Neuronal stem cell (in vitro differentiated cells): ENCODE measurements at regions not wholly inside any gene's neighbourhood (a gene's known extent, or its start where the extent isn't known, plus 50 kb on each side); places are given as distances from the start of the nearest gene placed in this dataset.

Experiments
- DNase-seq: peaks from one replicate; pipeline ENCODE4 v3.0.0-alpha.2; 2013; ENCODE audit warnings: low spot score
- H2AFZ ChIP-seq: one replicate; pipeline ENCODE4 v1.6.1; 2013; ENCODE audit warnings: mild to moderate bottlenecking, low read length, inconsistent platforms
- H2AK5ac ChIP-seq: 2 replicates; pipeline ENCODE4 v1.6.1; 2013; ENCODE audit warnings: low read depth, mild to moderate bottlenecking, inconsistent platforms, low read length, moderate library complexity, mixed read lengths
- H2BK120ac ChIP-seq: 2 replicates; pipeline ENCODE4 v1.6.1; 2013; ENCODE audit warnings: low read depth, mild to moderate bottlenecking, inconsistent platforms, low read length, moderate library complexity, mixed read lengths
- H2BK12ac ChIP-seq: one replicate; pipeline ENCODE4 v1.6.1; 2013; ENCODE audit warnings: low read length, inconsistent platforms
- H2BK15ac ChIP-seq: 2 replicates; pipeline ENCODE4 v1.6.1; 2013; ENCODE audit warnings: mild to moderate bottlenecking, low read length, inconsistent platforms, mixed read lengths
- H2BK5ac ChIP-seq: one replicate; pipeline ENCODE4 v1.6.1; 2013; ENCODE audit warnings: inconsistent platforms, mild to moderate bottlenecking, low read length, moderate library complexity
- H3K14ac ChIP-seq: one replicate; pipeline ENCODE4 v1.6.1; 2013; ENCODE audit warnings: low read length, inconsistent platforms
- H3K18ac ChIP-seq: 2 replicates; pipeline ENCODE4 v1.6.1; 2013; ENCODE audit warnings: low read length, inconsistent platforms
- H3K23ac ChIP-seq: 2 replicates; pipeline ENCODE4 v1.6.1; 2013; ENCODE audit warnings: low read depth, mild to moderate bottlenecking, mixed read lengths, low read length, inconsistent platforms; ENCODE audit not compliant: poor library complexity
- H3K27ac ChIP-seq: replicated peaks from 3 replicates; pipeline ENCODE4 v1.5.1; 2013; ENCODE audit warnings: low read length, inconsistent platforms
- H3K27me3 ChIP-seq, 3 experiments: 2 replicates each; pipeline ENCODE4 v1.6.1; 2013; ENCODE audit warnings: low read length in 3 of 3, mild to moderate bottlenecking in 2 of 3, inconsistent platforms in 1 of 3, low read depth in 1 of 3, mixed read lengths in 1 of 3, moderate library complexity in 1 of 3; ENCODE audit not compliant: control insufficient read depth in 3 of 3, insufficient read depth in 3 of 3
- H3K36me3 ChIP-seq, 2 donors: replicated peaks in 1 of 2; 2 replicates each; pipeline ENCODE4 v1.6.1; 2013; ENCODE audit warnings: low read length in 2 of 2; ENCODE audit not compliant: control insufficient read depth in 2 of 2, insufficient read depth in 2 of 2
- H3K4ac ChIP-seq: 2 replicates; pipeline ENCODE4 v1.6.1; 2013; ENCODE audit warnings: inconsistent platforms, mild to moderate bottlenecking, low read length, moderate library complexity
- H3K4me1 ChIP-seq, 2 donors: 1 replicate in 1 of 2; 2 replicates in 1 of 2; pipeline ENCODE4 v1.6.1; 2013; ENCODE audit warnings: low read length in 2 of 2, low read depth in 1 of 2; ENCODE audit not compliant: control insufficient read depth in 2 of 2, insufficient read depth in 1 of 2
- H3K4me2 ChIP-seq: one replicate; pipeline ENCODE4 v1.6.1; 2013; ENCODE audit warnings: mild to moderate bottlenecking, low read length, inconsistent platforms; ENCODE audit not compliant: insufficient read depth, poor library complexity, severe bottlenecking
- H3K4me3 ChIP-seq, 2 donors: 2 replicates each; pipeline ENCODE4 v1.5.1; 2013; ENCODE audit warnings: low read length in 2 of 2, mild to moderate bottlenecking in 2 of 2, inconsistent platforms in 1 of 2, moderate library complexity in 1 of 2
- H3K79me1 ChIP-seq: one replicate; pipeline ENCODE4 v1.6.1; 2013; ENCODE audit warnings: low read depth, mild to moderate bottlenecking, inconsistent platforms, low read length, moderate library complexity
- H3K9ac ChIP-seq: one replicate; pipeline ENCODE4 v1.6.1; 2013; ENCODE audit warnings: mild to moderate bottlenecking, low read depth, low read length, inconsistent platforms; ENCODE audit not compliant: poor library complexity
- H3K9me3 ChIP-seq, 2 donors: replicated peaks in 1 of 2; 2 replicates each; pipeline versions ENCODE3 to v1.6.1; 2013; ENCODE audit warnings: low read length in 2 of 2, mild to moderate bottlenecking in 2 of 2, inconsistent platforms in 1 of 2, low read depth in 1 of 2, mixed read lengths in 1 of 2, moderate library complexity in 1 of 2; ENCODE audit not compliant: control insufficient read depth in 2 of 2, insufficient read depth in 1 of 2
- H4K8ac ChIP-seq: one replicate; pipeline ENCODE4 v1.6.1; 2013; ENCODE audit warnings: low read depth, mild to moderate bottlenecking, inconsistent platforms, low read length, moderate library complexity
- H4K91ac ChIP-seq: one replicate; pipeline ENCODE4 v1.6.1; 2013; ENCODE audit warnings: low read length, low read depth, mild to moderate bottlenecking, inconsistent platforms; ENCODE audit not compliant: poor library complexity
- WGBS, 2 donors: extraction: QIAGEN DNeasy Blood & Tissue Kit; methylation state at CpG; one replicate each; pipeline ENCODE4 v1.1.7; 2013; ENCODE audit warnings: missing lambda C conversion rate in 2 of 2, mixed read lengths in 1 of 2; ENCODE audit not compliant: insufficient read length in 2 of 2, insufficient replicate concordance in 1 of 2; ENCODE audit errors: extremely low coverage in 2 of 2; 5-methylcytosine and 5-hydroxymethylcytosine counted together

DNA sequence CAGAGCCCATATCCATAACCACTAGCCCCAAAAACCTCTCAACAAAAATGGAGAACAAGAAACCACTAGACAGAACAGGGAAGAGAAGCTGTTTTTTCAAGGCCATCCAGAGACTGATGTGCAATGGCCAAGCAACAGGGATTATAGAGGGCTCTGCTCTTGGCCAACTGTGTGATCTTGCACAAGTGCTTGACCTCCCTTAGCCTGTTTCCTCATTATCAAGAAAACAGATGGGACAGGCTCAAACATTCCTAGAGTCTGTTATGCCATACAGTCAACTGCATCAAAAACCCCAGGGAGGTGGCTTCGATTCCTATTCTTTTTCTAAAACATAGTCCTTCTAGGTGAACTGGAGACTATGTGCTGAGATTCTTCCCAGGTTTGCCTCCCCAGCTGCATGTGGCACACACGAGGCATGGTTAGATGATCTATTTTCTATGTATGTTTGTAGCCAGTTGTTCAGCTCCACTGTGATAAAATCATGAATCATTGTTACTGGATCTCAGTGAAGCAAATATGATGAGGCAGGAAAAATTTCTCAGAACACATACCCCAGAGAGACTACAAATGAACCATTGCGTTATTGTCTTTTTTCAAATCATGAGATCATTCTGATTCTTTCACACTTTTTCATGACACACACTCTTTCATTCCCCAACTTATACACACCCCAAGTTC is 132.9 kb upstream of the TGFBR2 start:
- no peak overlapping the region for H4K8ac ChIP-seq
- H3K36me3 ChIP-seq: no peaks in the 10 kb centered on the region
- H3K27me3 ChIP-seq: no peaks in the 10 kb centered on the region
- peaks cover 0 to 7% of the 10 kb centered on the region in 2 donors for H3K9me3 ChIP-seq
- H3K27ac ChIP-seq: no peak overlapping the region
- no peak overlapping the region for H2BK15ac ChIP-seq
- H3K4me2 ChIP-seq: no peak overlapping the region
- H3K14ac ChIP-seq: no peak overlapping the region
- no peak overlapping the region for H2BK12ac ChIP-seq
- no peak overlapping the region for H2BK5ac ChIP-seq
- WGBS, 2 donors: no CpG with 5 or more reads among the region's 3 CpGs
- no peak overlapping the region for H3K9ac ChIP-seq
- H3K79me1 ChIP-seq: no peaks in the 10 kb centered on the region
- no peak for DNase-seq
- H2AFZ ChIP-seq: no peak overlapping the region
- H3K4ac ChIP-seq: no peak overlapping the region
- H4K91ac ChIP-seq: no peak overlapping the region
- no peak overlapping the region for H2BK120ac ChIP-seq
- H3K23ac ChIP-seq: no peak overlapping the region
- no peak overlapping the region for H3K4me3 ChIP-seq
- no peaks in the 10 kb centered on the region for H3K4me1 ChIP-seq
- no peak overlapping the region for H3K18ac ChIP-seq
- no peak overlapping the region for H2AK5ac ChIP-seq

DNA sequence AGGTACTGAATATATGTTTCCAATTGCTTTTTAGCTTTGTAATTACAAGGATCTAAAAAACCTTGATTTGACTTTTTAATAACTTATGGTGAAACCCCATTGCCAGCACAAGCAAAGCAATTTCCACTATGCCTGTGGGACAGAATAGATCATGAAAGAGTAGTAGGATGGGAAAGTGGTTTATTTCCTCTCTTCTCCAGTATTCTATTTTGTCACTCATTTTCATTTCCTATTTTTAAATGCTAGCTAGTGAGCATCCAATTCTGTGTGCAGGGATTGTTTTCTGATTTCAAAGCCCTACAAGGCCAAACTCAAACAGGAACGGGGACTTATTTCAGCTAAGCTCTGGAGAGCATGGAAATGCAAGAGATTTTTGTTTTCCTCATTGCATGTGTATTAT is 132.0 kb upstream of the TGFBR2 start:
- H3K23ac ChIP-seq: no peak overlapping the region
- H3K79me1 ChIP-seq: no peaks in the 10 kb centered on the region
- no peak overlapping the region for H2BK12ac ChIP-seq
- no peak overlapping the region for H4K8ac ChIP-seq
- H2AFZ ChIP-seq: no peak overlapping the region
- no peak overlapping the region for H3K4me2 ChIP-seq
- no peak overlapping the region for H3K9ac ChIP-seq
- no peak overlapping the region for H3K14ac ChIP-seq
- peaks cover 0 to 7% of the 10 kb centered on the region in 2 donors for H3K9me3 ChIP-seq
- no peak overlapping the region for H4K91ac ChIP-seq
- H2BK5ac ChIP-seq: no peak overlapping the region
- H2BK15ac ChIP-seq: no peak overlapping the region
- H3K4me3 ChIP-seq: no peak overlapping the region
- no peak overlapping the region for H2AK5ac ChIP-seq
- no peaks in the 10 kb centered on the region for H3K4me1 ChIP-seq
- DNase-seq: no peak
- H3K27me3 ChIP-seq: no peaks in the 10 kb centered on the region
- H3K4ac ChIP-seq: no peak overlapping the region
- H3K27ac ChIP-seq: no peak overlapping the region
- WGBS, 2 donors: no CpG with 5 or more reads among the region's 1 CpG
- H3K36me3 ChIP-seq: no peaks in the 10 kb centered on the region
- no peak overlapping the region for H3K18ac ChIP-seq
- H2BK120ac ChIP-seq: no peak overlapping the region

DNA sequence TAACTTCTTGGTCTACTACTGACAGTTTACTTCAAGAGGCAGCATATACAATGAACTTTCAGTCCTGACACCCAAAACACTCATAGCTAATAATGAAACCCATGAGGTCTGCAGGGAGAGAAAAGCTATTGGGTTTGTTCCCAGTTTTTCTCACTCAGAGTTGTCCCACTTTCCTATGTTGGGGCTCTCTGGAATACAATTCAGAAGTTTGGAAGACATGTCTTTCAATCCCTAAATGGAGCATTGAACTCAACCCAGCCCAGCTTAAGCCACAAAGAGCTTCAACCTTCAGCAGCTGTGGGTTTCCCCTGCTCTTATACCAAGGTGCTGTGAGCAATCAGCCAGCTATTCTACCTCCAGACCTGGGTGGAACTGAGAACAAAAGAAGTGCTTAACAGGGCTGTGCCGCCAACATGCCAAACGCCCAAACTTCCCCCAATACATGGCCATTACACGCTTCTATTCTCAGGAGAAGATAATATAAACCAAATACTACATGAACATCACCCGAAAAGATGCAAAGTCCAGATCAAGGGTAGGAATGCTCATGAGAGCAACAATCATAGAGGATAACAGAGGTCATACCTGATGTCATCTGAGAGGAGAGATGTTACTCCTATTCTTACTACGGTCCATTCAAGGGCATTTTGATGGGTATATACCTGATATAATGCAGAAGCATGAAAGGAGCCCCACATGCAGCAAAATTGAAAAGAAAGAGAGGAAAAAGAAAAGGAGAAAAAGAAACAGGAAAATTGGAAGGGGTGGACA is 131.2 kb upstream of the TGFBR2 start:
- Histone ChIP-seq H3K23ac (no peak overlapping the region), H3K4me1 (no peaks in the 10 kb centered on the region), H2BK120ac (no peak overlapping the region), H3K36me3 (no peaks in the 10 kb centered on the region), H4K91ac (no peak overlapping the region), H3K18ac (no peak overlapping the region), H2BK12ac (no peak overlapping the region), H2AK5ac (no peak overlapping the region), H3K79me1 (no peaks in the 10 kb centered on the region), H2BK15ac (no peak overlapping the region), H2BK5ac (no peak overlapping the region), H2AFZ (no peak overlapping the region), H3K9ac (no peak overlapping the region), H4K8ac (no peak overlapping the region), H3K4ac (no peak overlapping the region), H3K9me3 (peaks cover 0 to 7% of the 10 kb centered on the region in 2 donors), H3K4me2 (no peak overlapping the region), H3K4me3 (no peak overlapping the region), H3K27me3 (no peaks in the 10 kb centered on the region), H3K14ac (no peak overlapping the region), H3K27ac (no peak overlapping the region)
- WGBS, 2 donors: no CpG with 5 or more reads among the region's 5 CpGs
- no peak for DNase-seq

DNA sequence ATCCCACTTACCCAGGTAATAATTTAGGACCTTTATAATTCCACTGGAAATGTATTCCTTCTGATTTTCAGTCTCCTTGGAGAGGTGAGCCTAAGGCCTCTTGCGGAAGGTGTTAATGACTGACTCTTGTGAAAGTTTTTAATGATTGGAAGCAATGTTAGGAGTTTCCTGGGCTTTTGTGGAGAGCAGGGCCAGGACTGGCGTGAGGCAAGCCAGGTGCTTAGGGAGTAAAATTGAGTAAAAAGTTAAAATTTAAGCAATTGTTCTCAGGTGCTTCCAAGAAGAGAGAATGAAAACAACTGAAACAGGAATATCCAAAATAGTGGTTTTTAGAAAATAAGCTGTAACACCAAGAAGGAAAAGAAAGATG is 130.6 kb upstream of the TGFBR2 start:
- H3K4me1 ChIP-seq: no peaks in the 10 kb centered on the region
- no peak overlapping the region for H4K8ac ChIP-seq
- no peak overlapping the region for H3K4ac ChIP-seq
- H3K36me3 ChIP-seq: no peaks in the 10 kb centered on the region
- no peak overlapping the region for H2BK15ac ChIP-seq
- no peak overlapping the region for H4K91ac ChIP-seq
- no peak overlapping the region for H3K9ac ChIP-seq
- no CpG with 5 or more reads among the region's 2 CpGs for WGBS, 2 donors
- no peak for DNase-seq
- H3K27me3 ChIP-seq: no peaks in the 10 kb centered on the region
- H2AK5ac ChIP-seq: no peak overlapping the region
- H3K4me3 ChIP-seq: no peak overlapping the region
- no peak overlapping the region for H2BK12ac ChIP-seq
- H2BK5ac ChIP-seq: no peak overlapping the region
- no peak overlapping the region for H3K4me2 ChIP-seq
- H2AFZ ChIP-seq: no peak overlapping the region
- H3K9me3 ChIP-seq: peaks cover 0 to 7% of the 10 kb centered on the region in 2 donors
- H3K27ac ChIP-seq: no peak overlapping the region
- H3K23ac ChIP-seq: no peak overlapping the region
- H2BK120ac ChIP-seq: no peak overlapping the region
- H3K79me1 ChIP-seq: no peaks in the 10 kb centered on the region
- H3K18ac ChIP-seq: no peak overlapping the region
- no peak overlapping the region for H3K14ac ChIP-seq
